SK-N-SH (cell line): ENCODE measurements at regions not wholly inside any gene's neighbourhood (a gene's known extent, or its start where the extent isn't known, plus 50 kb on each side); places are given as distances from the start of the nearest gene placed in this dataset.

ENCODE experiments used
- CHD2 ChIP-seq: fragments of 150-350 bp; IDR thresholded peaks from 2 replicates; pipeline ENCODE4 v1.6.1; 2018; ENCODE audit warnings: low read length; ENCODE audit not compliant: partially characterized antibody
- EP300 ChIP-seq, 2 experiments: IDR thresholded peaks; 2 replicates each; pipeline versions ENCODE4 v1.4.0 to v1.6.1; 2012; ENCODE audit warnings: borderline replicate concordance in 1 of 2, low read depth in 1 of 2, low read length in 1 of 2
- EZH2phosphoT487 ChIP-seq: fragments of 200-600 bp; sonication (generic); IDR thresholded peaks from 2 replicates; pipeline ENCODE4 v1.6.1; 2017; ENCODE audit warnings: low read depth, mixed run types, mild to moderate bottlenecking, antibody characterized with exemption, moderate library complexity, borderline replicate concordance
- FOXM1 ChIP-seq: IDR thresholded peaks from 2 replicates; pipeline ENCODE4 v1.4.0; 2012; ENCODE audit warnings: low read depth, mild to moderate bottlenecking
- GATA2 ChIP-seq: sonication (generic); formaldehyde crosslinking; IDR thresholded peaks from 2 replicates; pipeline ENCODE4 v1.5.0; 2020; ENCODE audit warnings: mild to moderate bottlenecking, missing genetic modification reagents
- JUND ChIP-seq: IDR thresholded peaks from 2 replicates; pipeline ENCODE4 v1.4.0; 2012
- NRF1 ChIP-seq: IDR thresholded peaks from 2 replicates; pipeline ENCODE4 v1.6.1; 2012; ENCODE audit warnings: low read depth, mild to moderate bottlenecking, low read length
- POLR2AphosphoS5 ChIP-seq: IDR thresholded peaks from 2 replicates; pipeline ENCODE4 v1.6.1; 2012; ENCODE audit warnings: low read depth, low read length
- RCOR1 ChIP-seq: fragments of 150-350 bp; IDR thresholded peaks from 2 replicates; pipeline ENCODE4 v1.6.1; 2017; ENCODE audit warnings: antibody characterized with exemption, low read length
- RFX5 ChIP-seq: IDR thresholded peaks from 2 replicates; pipeline ENCODE4 v1.6.1; 2012; ENCODE audit warnings: mild to moderate bottlenecking, improper control_type of control experiment, low read length
- RXRA ChIP-seq: IDR thresholded peaks from 2 replicates; pipeline ENCODE4 v1.4.0; 2012; ENCODE audit warnings: low read depth, mild to moderate bottlenecking, borderline replicate concordance
- YY1 ChIP-seq: IDR thresholded peaks from 2 replicates; pipeline ENCODE4 v1.4.0; 2012; ENCODE audit warnings: low read depth, mild to moderate bottlenecking
- TF ChIP-seq, protein P1 (sequence below): IDR thresholded peaks from 2 replicates; pipeline ENCODE4 v1.4.0; 2012; ENCODE audit warnings: low read depth
- TF ChIP-seq, protein P2 (sequence below): fragments of 200-600 bp; sonication (generic); IDR thresholded peaks from 2 replicates; pipeline ENCODE4 v1.6.1; 2017; ENCODE audit warnings: antibody characterized with exemption, mild to moderate bottlenecking, moderate library complexity

DNA sequence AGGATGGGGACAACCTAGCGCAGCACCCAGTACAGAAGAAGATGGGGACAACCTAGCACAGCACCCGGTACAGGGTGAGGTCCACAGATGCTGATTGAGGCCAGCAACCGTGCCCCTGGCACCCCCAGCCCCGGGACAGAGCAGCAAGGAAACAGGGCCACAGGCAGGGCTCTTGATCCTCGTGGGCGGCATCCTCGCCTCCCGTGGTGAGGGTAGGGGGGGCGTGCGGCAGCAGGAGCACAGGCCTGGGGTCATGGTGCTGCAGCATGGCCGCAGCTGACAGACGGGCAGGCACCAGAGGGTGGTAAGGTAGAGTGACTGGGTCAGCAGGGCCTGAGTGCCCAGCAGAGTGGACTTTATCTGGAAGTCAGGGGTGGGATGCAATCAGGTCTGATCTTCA is 89.5 kb downstream of the HMX1 start:
- TF ChIP-seq FOXM1: no peak
- no peak for TF ChIP-seq RCOR1
- no peak for TF ChIP-seq RXRA
- TF ChIP-seq, protein P1, sequence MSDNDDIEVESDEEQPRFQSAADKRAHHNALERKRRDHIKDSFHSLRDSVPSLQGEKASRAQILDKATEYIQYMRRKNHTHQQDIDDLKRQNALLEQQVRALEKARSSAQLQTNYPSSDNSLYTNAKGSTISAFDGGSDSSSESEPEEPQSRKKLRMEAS: no peak
- no peak for TF ChIP-seq YY1
- TF ChIP-seq, protein P2, sequence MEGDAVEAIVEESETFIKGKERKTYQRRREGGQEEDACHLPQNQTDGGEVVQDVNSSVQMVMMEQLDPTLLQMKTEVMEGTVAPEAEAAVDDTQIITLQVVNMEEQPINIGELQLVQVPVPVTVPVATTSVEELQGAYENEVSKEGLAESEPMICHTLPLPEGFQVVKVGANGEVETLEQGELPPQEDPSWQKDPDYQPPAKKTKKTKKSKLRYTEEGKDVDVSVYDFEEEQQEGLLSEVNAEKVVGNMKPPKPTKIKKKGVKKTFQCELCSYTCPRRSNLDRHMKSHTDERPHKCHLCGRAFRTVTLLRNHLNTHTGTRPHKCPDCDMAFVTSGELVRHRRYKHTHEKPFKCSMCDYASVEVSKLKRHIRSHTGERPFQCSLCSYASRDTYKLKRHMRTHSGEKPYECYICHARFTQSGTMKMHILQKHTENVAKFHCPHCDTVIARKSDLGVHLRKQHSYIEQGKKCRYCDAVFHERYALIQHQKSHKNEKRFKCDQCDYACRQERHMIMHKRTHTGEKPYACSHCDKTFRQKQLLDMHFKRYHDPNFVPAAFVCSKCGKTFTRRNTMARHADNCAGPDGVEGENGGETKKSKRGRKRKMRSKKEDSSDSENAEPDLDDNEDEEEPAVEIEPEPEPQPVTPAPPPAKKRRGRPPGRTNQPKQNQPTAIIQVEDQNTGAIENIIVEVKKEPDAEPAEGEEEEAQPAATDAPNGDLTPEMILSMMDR: no peak
- no peak for TF ChIP-seq RFX5
- no peak for TF ChIP-seq POLR2AphosphoS5
- no peak for TF ChIP-seq CHD2
- no peak for TF ChIP-seq NRF1
- TF ChIP-seq GATA2 (CRISPR knock-in tag): no peak
- TF ChIP-seq EZH2phosphoT487: no peak
- no peak for TF ChIP-seq EP300 (IDR thresholded peaks at IDR 0.05; ENCODE audit: borderline replicate concordance in 1 of 2, low read depth in 1 of 2, low read length in 1 of 2)
- TF ChIP-seq JUND: no peak
